ENCODE measurements at regions not wholly inside any gene's neighbourhood (a gene's known extent, or its start where the extent isn't known, plus 50 kb on each side); places are given as distances from the start of the nearest gene placed in this dataset.

- H3K4me3 ChIP-seq (ENCODE audit: control insufficient read depth, low read depth, low read length) = no peak overlapping the region
- TF ChIP-seq, protein P1, sequence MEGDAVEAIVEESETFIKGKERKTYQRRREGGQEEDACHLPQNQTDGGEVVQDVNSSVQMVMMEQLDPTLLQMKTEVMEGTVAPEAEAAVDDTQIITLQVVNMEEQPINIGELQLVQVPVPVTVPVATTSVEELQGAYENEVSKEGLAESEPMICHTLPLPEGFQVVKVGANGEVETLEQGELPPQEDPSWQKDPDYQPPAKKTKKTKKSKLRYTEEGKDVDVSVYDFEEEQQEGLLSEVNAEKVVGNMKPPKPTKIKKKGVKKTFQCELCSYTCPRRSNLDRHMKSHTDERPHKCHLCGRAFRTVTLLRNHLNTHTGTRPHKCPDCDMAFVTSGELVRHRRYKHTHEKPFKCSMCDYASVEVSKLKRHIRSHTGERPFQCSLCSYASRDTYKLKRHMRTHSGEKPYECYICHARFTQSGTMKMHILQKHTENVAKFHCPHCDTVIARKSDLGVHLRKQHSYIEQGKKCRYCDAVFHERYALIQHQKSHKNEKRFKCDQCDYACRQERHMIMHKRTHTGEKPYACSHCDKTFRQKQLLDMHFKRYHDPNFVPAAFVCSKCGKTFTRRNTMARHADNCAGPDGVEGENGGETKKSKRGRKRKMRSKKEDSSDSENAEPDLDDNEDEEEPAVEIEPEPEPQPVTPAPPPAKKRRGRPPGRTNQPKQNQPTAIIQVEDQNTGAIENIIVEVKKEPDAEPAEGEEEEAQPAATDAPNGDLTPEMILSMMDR (IDR thresholded peaks at IDR 0.05; ENCODE audit: control insufficient read depth, insufficient read depth, low read depth, low read length, missing control alignments) = no peak
- no peak for DNase-seq (ENCODE audit: low read depth)
These were observed 233.5 kb upstream of the PCSK5 start for GRCh38 chr9:75657015-75657414.

GRCh38 chr9:75658301-75658905, 232.1 kb upstream of the PCSK5 start:
- TF ChIP-seq, protein P1 (IDR thresholded peaks at IDR 0.05; ENCODE audit: control insufficient read depth, insufficient read depth, low read depth, low read length, missing control alignments) = no peak
- no peak overlapping the region for H3K4me3 ChIP-seq (ENCODE audit: control insufficient read depth, low read depth, low read length)
- no peak for DNase-seq (ENCODE audit: low read depth)

- TF ChIP-seq, protein P1 (IDR thresholded peaks at IDR 0.05; ENCODE audit: control insufficient read depth, insufficient read depth, low read depth, low read length, missing control alignments) = no peak
- no peak overlapping the region for H3K4me3 ChIP-seq (ENCODE audit: control insufficient read depth, low read depth, low read length)
- DNase-seq (ENCODE audit: low read depth) = no peak
These were observed 225.9 kb upstream of the PCSK5 start for GRCh38 chr9:75664597-75664996.

GRCh38 chr9:75666856-75667554, 223.5 kb upstream of the PCSK5 start:
- H3K4me3 ChIP-seq (ENCODE audit: control insufficient read depth, low read depth, low read length) = no peak overlapping the region
- TF ChIP-seq, protein P1 (IDR thresholded peaks at IDR 0.05; ENCODE audit: control insufficient read depth, insufficient read depth, low read depth, low read length, missing control alignments) = no peak
- no peak for DNase-seq (ENCODE audit: low read depth)

DNA sequence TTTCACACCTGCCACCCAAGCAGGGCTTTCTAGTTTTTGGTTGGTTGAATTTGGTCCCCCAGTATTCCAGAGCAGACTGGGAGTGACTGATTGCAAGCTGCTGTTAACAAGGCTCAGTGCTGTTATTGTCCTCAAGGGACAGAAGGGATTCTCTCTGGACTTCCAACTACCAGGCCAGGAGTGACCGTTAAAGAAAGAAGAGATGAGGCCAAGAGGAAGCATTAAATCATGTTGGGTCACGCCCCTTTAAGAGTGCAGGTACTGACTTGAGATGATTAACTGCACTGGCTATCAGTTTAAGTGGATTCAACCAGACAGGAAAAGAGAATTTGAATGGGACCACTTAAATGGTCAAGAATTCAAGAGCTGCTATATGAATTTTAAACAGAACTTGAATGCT, 220.8 kb upstream of the PCSK5 start:
- no peak for DNase-seq (ENCODE audit: low read depth)
- TF ChIP-seq, protein P1 (IDR thresholded peaks at IDR 0.05; ENCODE audit: control insufficient read depth, insufficient read depth, low read depth, low read length, missing control alignments) = no peak
- no peak overlapping the region for H3K4me3 ChIP-seq (ENCODE audit: control insufficient read depth, low read depth, low read length)

- TF ChIP-seq, protein P1 (IDR thresholded peaks at IDR 0.05; ENCODE audit: control insufficient read depth, insufficient read depth, low read depth, low read length, missing control alignments) = no peak
- no peak overlapping the region for H3K4me3 ChIP-seq (ENCODE audit: control insufficient read depth, low read depth, low read length)
- no peak for DNase-seq (ENCODE audit: low read depth)
These were observed 219.1 kb upstream of the PCSK5 start for GRCh38 chr9:75671354-75671753.
